ENCODE measurements at regions not wholly inside any gene's neighbourhood (a gene's known extent, or its start where the extent isn't known, plus 50 kb on each side); places are given as distances from the start of the nearest gene placed in this dataset.

DNA sequence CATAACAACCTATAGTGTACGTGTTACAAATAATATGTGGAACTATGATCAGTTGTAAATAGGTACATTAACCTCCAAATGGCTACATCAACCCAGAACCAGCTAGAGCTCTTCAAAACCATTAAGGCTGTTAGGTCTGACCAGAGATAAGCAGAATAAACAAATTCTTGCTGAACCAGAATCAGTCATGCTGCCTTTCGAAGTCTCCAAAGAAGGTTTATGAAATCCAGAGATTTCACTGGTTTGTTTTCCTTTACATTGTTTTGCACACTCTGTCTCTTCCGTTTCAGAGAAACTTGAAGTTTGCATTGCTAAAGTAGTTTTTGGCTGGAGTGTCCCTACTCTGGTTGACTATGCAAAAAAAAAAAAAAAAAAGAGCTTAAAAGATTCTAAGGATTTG is 177.3 kb upstream of the SLIT2 start:
- no peak for TF ChIP-seq POLR2A (IDR thresholded peaks at IDR 0.05)
- TF ChIP-seq, protein P1, sequence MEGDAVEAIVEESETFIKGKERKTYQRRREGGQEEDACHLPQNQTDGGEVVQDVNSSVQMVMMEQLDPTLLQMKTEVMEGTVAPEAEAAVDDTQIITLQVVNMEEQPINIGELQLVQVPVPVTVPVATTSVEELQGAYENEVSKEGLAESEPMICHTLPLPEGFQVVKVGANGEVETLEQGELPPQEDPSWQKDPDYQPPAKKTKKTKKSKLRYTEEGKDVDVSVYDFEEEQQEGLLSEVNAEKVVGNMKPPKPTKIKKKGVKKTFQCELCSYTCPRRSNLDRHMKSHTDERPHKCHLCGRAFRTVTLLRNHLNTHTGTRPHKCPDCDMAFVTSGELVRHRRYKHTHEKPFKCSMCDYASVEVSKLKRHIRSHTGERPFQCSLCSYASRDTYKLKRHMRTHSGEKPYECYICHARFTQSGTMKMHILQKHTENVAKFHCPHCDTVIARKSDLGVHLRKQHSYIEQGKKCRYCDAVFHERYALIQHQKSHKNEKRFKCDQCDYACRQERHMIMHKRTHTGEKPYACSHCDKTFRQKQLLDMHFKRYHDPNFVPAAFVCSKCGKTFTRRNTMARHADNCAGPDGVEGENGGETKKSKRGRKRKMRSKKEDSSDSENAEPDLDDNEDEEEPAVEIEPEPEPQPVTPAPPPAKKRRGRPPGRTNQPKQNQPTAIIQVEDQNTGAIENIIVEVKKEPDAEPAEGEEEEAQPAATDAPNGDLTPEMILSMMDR (IDR thresholded peaks at IDR 0.05), result no peak

Measured in adrenal gland (tissue), 5 donors.